ENCODE measurements at regions not wholly inside any gene's neighbourhood (a gene's known extent, or its start where the extent isn't known, plus 50 kb on each side); places are given as distances from the start of the nearest gene placed in this dataset.

DNA sequence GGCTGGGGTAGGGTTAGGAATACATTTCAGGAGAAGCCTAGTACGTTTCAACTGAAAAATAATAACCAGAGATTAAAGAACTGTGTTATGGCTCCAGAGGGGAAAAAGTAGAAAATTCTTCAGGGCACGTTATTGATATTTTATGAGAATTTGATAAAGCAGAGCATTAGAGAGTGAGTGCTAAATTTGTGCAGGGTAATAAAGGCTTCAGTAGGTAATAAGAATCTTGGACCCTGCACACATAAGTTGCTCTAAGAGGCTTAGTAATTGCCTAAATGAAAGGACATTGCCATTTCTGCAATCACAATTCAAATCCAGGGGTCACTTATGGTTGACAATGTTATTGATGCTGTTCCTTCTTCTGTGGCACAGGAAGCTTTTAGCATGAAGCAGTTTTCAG is 439.4 kb upstream of the DCN start:
- no peak for DNase-seq (ENCODE audit: low spot score)

DNA sequence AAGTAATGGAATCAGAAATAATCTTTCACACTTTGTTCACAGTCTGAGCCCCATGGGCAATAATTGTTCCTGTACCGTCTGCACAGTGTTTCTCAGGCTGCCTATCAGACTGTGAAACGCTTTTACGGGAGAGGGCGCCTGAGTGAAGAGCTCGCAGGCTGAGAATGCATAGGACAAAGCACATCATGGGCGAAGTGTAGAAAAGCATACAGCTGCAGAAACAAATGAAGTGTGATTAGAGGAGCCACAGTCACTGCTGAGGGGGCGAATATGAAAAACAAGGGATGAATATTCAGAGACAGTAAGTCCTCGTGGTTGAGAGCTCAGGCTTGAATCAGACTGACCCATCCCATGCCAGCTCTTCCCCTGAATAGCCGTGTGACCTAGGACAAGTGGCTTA is 438.4 kb upstream of the DCN start:
- DNase-seq (ENCODE audit: low spot score) = no peak

DNA sequence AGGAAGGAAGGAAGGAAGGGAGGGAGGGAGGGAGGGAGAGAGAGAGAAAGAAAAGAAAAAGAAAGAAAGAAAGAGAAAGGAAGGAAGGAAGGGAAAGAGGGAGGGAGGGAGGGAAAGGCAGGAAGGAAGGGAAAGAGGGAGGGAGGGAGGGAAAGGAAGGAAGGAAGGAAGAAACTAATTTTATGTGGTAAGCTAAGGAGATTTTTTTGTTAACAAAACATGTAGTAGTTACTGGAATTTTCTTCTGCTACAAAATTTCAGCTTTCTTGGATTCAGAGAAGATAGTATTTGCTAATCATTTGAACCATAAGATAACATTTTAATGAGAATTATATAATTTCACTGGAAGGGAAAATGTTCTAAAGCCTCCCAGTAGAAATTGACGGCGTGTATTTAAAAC is 437.8 kb upstream of the DCN start:
- no peak for DNase-seq (ENCODE audit: low spot score)

DNA sequence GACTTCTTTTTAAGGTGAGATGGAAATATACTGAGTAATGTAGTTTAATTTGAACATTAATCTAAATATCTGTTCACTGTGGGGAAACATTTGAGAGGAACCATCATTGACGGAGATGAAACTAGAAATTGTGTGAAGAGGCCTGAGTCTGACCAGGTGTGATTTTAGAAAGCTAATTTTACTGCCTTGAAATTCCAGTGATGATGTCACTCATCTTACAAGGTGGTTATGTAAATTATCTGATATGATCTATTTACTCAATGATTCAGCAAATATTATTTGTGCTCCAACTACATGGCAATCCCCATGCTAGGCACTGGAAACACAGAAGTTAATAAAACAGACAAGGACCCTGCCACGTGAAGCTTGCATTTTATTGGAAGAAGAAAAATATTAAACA is 435.7 kb upstream of the DCN start:
- DNase-seq (ENCODE audit: low spot score) = no peak

DNA sequence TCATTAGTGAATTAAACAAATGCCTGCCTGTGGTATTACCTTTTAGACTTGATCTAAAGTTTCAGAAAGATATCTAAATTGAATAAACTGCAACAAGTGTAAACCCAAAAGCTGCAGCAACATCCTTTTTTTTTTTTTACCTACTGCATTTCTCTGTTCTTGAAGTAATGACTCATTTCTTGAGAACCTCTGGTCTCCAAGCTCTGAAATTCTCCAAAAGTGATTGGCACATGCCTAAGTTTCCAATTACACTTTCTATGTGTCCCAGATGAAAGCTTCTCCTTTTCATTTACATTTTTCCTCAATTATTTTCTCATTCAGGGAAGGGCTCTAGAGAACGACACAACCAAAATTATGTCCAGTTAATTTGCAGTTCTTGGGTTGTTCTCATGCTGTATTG is 435.2 kb upstream of the DCN start:
- no peak for DNase-seq (ENCODE audit: low spot score)

DNA sequence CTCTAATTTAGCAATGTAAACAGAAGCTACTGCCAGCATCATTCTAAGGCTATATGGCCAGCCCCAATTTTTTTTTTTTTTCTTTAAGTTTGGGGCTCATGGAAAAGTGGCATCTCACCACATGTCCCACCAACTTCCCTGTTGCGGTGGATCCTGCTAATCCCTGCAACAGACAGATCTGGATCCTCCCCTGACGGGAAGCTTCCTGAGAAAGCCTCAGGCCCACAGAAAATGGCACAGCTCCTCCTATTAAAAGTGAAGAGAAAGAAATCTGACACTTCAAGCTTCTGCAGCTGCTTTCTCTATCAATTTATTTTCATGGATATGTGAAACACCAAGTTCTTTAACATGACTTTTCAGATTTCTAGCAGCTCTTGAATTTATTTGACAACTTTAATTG is 433.8 kb upstream of the DCN start:
- DNase-seq (ENCODE audit: low spot score) = no peak

DNA sequence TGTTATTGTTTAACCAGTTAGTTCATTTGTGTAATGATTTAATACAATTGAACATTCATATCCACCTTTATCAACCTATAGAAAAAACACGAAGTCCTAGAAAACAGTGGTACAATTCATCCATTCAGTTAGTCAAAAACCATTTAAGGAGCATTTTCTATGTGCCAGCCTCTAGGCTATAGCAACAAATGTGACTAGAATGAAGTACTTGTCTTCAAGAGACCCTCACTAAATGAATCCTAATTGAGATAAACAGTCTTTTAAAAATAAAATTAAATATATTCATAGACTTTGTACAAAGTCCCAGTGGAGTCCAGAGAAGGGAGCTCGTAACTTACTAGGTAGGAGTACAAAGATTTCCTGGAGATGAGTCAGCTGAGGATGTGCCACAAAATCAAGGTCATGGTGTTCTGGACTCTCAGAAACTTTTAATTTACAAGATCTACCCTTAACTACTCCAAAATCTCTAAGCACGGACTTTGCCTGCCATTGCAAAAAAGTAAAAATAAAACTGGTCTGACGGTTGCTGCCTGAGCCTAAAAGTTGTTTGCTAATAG is 430.7 kb upstream of the DCN start:
- DNase-seq (ENCODE audit: low spot score) = peak; percentile 66

DNA sequence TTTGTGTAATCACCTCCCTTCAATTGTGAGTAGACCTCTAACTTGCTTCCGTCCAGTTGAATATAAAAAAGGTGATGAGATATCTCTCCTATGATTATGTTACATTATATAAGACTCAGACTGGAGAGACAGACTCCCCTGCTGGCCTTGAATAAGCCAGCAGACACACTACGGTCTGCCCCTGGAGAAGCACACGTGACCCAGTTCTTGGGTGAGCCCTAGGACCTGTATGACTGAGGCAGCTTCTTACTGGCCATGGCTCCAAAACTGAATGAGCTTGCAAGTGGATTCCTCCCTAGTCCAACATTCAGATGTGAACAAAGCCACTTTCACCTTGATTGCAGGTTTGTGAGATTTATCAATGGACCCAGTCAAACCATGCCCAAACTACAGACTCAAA is 427.9 kb upstream of the DCN start:
- no peak for DNase-seq (ENCODE audit: low spot score)

DNA sequence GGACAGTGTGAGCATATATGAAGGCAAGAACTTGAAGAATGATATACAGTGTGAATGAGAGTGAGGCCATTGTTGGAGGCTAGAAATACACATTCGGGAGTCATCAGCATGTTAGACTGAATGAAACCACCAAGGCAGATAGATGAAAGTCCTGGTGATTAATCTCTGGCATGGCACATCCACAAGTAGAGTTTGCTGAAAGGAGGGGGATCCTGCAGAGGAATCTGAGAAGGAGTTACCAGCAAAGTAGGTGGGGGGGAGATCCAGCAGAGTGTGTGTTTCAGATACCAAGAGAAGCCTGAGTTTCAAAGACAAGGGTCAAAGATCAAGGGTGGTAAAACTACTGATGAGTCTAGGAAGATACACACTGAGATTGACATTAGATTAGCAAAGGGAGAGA is 426.7 kb upstream of the DCN start:
- no peak for DNase-seq (ENCODE audit: low spot score)

DNA sequence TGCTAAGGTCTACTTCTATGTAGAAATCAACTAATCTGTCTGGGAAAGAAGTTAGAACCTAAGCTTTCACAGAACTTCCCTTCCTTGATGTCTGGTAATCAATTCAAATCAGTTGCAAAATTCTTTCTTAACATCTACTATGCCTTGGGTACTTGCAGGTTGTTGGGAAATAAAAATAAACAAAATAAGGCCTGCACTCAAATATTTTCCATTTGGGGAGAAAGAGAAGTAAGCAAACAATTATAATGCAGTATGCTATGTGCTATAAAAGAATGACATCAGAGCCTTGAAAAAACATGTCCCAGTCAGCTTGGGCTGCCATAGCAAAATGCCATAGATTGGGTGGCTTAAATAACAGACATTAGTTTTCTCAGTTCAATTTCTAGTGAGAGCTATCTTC is 425.9 kb upstream of the DCN start:
- no peak for DNase-seq (ENCODE audit: low spot score)

DNA sequence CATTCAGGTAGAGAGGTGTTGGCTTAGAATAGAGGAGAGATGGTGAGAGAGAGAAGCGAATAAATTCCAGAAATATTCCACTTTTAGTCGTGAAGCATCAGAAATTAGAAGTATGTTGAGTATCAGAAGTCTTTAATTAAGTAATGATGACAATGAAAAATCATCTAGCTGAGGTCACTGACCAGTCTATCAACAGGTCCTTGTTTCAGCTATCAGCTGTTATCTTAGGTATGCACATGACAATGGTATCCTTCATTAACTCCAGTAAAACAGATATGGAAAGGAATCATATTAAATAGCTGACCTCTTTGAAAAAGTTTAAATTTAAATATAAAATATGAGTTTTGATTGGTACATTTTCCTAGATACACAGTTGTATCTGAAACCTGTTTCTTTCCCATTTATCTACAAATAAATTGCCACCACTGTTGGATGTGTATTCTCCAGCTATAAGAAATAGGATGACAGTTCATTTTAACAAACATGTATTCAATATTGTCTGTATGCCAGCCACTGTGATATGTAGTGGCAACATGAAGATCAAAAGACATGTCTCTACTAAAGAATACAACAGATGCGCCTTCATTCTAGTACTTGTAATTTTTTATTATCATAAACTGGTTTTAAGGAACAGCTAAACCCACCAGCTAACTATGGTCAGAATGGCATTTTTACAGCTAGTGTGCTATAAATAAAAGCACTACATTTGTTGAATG is 424.2 kb upstream of the DCN start:
- DNase-seq (ENCODE audit: low spot score) = no peak

DNA sequence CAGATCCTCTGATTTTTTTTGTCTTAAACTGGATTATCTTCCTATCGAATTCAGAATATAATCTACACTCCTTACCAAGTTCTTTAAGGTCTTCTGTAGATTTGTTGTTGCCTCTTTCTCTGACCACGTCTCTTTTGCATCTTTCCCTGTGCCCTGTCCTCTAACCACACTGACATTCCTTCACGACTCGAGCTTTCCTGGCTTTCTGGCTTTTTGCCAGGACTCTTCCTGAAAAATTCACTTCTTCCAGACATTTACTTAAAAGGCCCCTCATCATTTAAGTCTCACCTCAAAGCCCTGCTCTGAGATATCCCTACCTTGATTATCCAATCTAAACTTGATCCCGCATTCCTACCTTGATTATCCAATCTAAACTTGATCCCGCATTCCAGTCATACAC is 422.3 kb upstream of the DCN start:
- no peak for DNase-seq (ENCODE audit: low spot score)

DNA sequence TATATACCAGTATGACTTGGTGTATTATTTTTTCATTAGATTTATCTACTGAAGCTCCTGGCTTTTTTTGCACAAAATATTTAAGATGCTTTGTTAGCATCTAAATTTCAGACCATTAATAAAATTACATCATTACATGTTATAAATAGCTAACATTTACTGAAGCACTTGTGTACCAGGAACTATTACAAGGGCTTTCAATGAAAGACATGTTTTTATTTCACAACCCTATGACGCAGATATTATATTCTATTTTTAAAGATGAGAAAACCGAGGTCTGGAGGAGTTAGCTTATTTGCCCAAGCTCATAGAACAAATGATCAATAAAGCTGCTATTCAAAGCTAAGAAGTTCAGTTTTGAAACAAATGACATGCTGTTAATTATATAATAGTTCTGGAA is 420.4 kb upstream of the DCN start:
- DNase-seq (ENCODE audit: low spot score) = no peak

DNA sequence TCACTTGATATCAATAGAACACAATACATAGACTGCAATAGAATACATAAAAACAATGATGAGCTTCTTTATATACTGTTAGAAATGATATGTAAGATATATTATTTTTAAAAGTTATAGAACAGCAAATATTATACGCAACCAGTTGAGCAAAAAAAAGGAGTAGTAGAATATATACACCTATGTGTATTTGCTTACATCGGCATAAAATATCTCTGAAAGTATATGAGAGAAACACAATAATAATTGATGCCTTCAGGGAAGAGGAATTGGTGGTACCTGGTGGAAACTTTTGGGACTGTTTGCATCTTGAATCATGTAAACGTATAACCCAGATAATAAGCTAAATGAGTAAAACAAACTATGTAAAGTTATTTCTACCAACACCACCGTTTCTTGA is 418.4 kb upstream of the DCN start:
- no peak for DNase-seq (ENCODE audit: low spot score)

DNA sequence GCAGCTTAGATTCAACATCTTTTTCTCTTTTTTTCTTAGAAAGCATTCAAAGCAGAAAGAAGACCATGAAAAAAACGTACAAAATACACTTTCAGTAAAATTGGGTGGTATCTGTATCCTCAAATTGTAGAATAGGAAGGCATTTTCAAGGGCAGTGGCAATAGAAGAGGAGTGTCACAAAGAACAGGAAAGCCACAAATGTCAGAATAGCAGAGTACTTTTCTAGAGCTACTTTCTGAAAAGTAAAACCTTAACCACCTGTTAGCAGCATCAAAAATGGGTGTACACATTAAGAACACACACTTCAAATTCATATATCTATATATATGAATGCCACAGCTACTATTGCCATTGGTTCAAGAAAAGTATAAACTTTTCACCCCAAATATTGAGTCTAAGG is 412.1 kb upstream of the DCN start:
- no peak for DNase-seq (ENCODE audit: low spot score)

DNA sequence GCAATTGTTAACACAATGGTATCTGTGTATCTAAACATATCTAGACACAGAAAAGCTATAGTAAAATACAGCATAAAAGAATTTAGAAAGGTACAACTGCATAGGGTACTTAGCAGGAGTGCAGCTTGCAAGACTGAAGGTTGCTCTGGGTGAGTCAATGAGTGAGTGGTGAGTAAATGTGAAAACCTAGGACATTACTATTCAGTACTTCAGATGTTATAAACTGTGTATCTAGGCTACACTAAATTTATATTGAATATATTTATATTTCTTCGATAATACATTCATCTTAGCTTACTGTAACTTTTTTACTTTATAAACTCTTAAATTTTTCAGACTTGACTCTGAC is 409.0 kb upstream of the DCN start:
- DNase-seq (ENCODE audit: low spot score) = no peak

DNA sequence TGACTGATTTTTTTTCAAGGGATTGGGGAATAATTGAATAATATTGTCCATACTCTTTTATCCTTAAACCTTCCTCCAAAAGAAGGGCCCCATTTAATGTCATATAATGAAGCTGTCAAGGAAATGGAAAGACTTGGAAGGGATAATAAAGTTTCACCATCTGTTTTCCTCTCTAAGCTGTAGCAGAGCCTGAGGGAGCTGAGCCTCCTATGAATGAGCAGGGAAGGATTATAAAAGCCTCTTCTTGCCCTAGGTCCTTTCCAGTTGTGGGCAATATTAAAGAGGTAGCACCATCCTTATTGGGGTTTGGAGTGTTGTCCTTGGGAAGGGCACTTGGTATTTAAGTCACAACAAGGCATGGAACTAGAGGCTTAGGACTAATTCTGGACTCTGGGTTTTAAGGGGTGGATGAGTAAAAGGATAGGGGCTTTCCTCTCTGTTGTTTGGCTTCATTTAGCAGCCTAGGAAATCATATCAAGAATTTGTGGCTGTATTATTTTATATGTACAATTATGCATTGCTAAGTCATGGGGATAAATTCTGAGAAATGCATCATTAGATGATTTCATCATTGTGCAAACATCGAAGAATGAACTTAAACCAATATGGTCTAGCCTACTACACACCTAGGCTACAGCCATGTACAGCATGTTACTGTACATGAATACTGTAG is 408.5 kb upstream of the DCN start:
- DNase-seq (ENCODE audit: low spot score) = no peak

DNA sequence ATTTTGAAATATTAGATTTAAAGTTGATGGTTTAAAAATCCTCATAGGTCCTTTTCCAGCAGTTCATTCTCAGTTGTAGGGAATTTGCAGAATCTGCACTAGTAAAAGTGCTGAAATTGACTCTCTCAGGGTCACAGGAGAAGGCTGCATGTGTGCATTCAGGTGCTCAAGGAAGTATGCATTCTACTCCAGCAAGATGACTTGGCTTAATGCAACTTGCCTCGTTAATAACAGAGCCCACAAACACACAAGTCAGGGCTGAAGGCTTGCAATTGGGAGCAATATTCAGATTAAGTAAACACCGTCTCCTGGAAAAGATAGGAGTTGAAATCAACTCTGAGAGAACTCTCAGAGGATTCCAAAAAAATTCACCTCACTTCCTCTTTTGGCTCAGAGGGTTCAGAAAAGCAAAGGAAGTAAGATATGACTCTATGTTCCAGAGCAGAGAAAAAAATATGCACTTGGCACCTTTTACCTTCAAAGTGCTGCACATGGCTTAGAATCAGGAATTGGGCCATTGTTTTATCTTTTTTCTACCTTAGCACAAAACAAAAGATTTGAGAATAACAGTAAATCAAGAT is 406.3 kb upstream of the DCN start:
- DNase-seq (ENCODE audit: low spot score) = no peak

DNA sequence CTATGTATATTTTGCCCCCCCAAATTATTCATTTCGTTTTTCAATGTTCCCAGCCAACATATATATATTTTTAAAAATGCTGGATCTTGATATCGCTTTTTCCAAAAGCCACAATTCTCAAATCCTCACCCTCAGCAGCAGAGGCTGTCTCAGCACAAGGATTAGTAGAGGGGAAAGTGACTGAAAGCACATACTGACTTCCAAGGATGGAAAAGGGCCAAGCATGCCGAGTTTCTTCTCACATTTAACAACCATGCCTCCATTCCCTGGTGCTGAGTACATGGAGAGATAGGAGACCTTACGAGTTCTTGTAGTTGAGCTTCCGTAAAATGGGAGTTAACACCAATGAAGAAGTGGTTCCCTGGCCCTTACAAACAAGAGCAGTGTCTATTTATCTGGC is 403.4 kb upstream of the DCN start:
- no peak for DNase-seq (ENCODE audit: low spot score)

DNA sequence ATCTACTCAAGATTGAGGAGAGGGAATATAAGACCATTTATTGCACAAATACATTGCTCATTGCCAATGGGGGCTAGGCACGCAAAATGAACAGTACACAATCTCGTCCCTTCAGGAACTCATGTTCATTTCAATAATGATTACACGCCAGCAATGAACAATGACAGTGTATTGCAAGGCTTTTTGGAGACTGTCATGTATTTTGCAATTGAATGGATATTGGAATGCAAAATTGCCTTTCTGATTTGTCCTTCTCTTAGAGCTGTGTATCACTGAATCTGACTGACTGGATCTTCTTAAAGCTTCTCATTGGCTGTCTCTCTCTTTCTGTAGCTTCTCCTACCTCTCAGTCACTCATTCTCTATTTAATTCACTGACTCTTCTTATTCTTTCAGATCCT is 400.2 kb upstream of the DCN start:
- no peak for DNase-seq (ENCODE audit: low spot score)

DNA sequence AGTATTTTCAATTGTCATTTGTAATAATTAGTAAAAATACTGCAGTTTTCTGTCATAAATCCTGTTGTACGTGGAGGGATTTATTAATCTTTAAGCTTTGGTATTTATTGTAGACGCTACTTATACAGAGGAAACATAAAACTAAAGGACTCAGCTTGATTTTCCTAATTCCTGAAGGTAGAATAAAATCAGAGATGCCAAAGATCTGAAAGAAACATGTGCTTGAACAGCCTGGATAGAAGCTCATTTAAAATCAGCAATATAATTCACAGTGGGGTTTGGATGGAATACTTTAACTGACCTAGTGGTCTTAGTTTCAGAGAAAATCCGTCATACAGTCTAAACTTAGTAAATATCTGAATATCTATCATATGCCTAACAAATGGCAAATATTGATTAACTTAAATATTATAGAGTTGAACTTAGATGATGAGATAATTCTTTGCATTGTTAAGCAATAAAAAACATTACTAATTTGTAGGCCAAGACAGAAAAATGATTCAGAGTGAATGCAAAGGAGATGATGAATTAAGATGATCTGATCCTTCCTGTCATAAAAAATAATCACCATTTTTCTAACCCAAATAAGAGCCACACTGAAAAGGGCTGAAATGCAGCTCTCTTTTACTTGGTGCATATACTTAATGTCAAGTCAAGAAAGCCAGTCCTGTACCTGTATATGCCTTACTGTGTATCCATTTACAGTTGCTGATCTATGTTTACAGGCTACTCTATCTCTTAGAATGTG is 397.1 kb upstream of the DCN start:
- no peak for DNase-seq (ENCODE audit: low spot score)

DNA sequence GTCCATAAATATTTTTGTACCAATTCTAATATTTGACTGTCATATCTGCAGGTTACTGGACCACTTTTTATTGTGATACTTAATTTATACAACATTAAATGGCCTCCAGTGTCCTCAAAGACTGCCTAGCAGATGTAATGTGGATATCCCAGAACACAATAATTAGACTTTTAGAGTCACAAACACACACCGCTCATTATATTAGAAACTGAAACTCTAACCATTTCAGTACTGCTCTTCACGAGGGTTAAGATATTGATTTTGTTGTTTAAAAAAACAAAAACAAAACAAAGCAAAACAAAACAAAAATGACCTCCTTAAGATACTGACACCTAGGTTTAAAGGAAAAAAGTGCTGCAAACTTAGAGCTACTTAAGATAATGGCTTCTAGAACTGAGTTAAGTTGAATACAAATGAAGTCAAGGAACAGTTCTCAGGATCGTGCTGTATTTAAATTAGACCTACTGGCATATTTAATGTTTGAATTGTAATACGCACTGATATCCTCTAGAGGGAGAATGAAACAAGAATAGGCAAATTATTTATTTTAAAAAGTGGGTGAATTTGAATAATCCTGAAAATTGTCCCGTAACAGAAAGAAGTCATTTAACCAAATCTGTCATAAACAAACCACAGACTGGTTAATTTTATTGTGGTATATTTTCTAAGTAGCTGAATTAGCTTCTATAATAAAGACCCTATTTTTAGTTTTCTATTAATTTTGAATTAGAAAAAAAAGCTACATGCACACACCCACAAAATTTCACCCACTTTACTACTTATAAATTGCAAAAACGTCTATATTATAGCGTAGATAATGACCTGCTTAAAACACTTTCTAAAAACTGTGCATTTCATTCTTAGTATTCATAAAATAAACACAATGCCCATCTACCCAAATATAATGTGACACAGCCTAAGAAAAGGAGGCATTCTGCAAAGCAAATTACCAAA is 395.2 kb upstream of the DCN start:
- peak; percentile 54 for DNase-seq (ENCODE audit: low spot score)

Data from COLO829 (cell line).